Uterus (tissue), 2 donors: ENCODE measurements at regions not wholly inside any gene's neighbourhood (a gene's known extent, or its start where the extent isn't known, plus 50 kb on each side); places are given as distances from the start of the nearest gene placed in this dataset.

Experiments used
- CTCF ChIP-seq, 4 experiments: fragments of 200-600 bp in 2 of 4; fragments of 450-650 bp in 2 of 4; sonication (generic) in 2 of 4; IDR thresholded peaks; one replicate each; pipeline ENCODE4 v1.5.1; 2016 to 2019; ENCODE audit warnings: antibody characterized with exemption in 4 of 4, mild to moderate bottlenecking in 2 of 4, moderate library complexity in 1 of 4
- POLR2A ChIP-seq, 2 donors: fragments of 450-650 bp; IDR thresholded peaks; one replicate each; pipeline ENCODE4 v1.6.1; 2016; ENCODE audit warnings: antibody characterized with exemption in 2 of 2, mild to moderate bottlenecking in 1 of 2, moderate library complexity in 1 of 2

GRCh38 chr11:119483881-119484371 lies 61.0 kb upstream of the THY1 start:
- no peak for TF ChIP-seq CTCF (IDR thresholded peaks at IDR 0.05)
- TF ChIP-seq POLR2A (IDR thresholded peaks at IDR 0.05) = no peak
